ENCODE measurements at regions not wholly inside any gene's neighbourhood (a gene's known extent, or its start where the extent isn't known, plus 50 kb on each side); places are given as distances from the start of the nearest gene placed in this dataset.
"Not testable (repeated sequence)": the region's sequence is repeated elsewhere in the genome, so short reads cannot be mapped to it uniquely, and the experiment has no call there.

DNA sequence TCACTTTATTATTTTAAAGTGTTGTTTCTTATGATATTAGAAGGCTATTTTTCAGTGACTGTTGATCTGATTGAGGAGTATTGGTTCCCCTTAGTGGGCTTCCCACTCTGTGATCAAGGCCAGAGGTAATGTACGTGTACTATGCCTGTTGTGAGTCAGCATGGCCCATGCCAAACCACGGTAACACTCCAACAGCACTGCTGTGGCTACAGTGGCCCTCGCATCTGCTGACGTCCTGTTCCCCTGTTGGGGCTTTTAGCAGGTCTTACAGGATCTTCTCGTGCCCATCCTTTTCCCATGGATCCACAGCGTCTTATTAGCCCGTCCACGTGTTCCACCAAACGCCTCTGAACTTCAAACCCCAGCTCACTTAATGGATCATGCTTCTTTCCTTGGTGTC lies 964.6 kb upstream of the CELF2 start:
- TF ChIP-seq, protein P1, sequence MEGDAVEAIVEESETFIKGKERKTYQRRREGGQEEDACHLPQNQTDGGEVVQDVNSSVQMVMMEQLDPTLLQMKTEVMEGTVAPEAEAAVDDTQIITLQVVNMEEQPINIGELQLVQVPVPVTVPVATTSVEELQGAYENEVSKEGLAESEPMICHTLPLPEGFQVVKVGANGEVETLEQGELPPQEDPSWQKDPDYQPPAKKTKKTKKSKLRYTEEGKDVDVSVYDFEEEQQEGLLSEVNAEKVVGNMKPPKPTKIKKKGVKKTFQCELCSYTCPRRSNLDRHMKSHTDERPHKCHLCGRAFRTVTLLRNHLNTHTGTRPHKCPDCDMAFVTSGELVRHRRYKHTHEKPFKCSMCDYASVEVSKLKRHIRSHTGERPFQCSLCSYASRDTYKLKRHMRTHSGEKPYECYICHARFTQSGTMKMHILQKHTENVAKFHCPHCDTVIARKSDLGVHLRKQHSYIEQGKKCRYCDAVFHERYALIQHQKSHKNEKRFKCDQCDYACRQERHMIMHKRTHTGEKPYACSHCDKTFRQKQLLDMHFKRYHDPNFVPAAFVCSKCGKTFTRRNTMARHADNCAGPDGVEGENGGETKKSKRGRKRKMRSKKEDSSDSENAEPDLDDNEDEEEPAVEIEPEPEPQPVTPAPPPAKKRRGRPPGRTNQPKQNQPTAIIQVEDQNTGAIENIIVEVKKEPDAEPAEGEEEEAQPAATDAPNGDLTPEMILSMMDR (IDR thresholded peaks at IDR 0.05; ENCODE audit: control extremely low read depth, extremely low read depth, low read depth, missing control alignments), result no peak
- no peak for DNase-seq (ENCODE audit: extremely low spot score)
- CTCF ChIA-PET, result interaction anchor here (0.9 kb wide), 1 partner anchor 27 kb away, joined by 4 read pairs; no protein-coding TSS in a partner anchor
- POLR2A ChIA-PET, result no interaction called here

DNA sequence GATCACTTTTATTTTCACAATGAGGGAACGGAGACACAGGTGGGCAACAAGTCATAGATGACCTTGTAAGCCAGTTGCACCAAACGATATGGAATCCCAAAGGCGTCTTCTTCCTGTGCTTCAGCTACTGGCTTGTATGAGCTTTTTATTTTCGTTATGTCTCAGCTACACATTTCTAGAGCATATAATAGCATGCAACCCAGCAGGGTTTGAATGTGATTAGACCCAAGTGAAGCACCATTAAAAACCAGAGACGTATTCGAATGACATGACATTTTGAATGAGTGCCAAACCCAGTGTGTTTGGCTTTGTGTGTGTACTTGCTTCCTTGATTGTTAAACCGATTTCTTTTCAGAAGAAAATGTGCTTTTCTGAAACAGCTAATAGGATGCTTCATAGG lies 963.2 kb upstream of the CELF2 start:
- DNase-seq (ENCODE audit: extremely low spot score), result no peak
- TF ChIP-seq, protein P1 (IDR thresholded peaks at IDR 0.05; ENCODE audit: control extremely low read depth, extremely low read depth, low read depth, missing control alignments), result no peak
- CTCF ChIA-PET, result no interaction called here
- POLR2A ChIA-PET, result no interaction called here

DNA sequence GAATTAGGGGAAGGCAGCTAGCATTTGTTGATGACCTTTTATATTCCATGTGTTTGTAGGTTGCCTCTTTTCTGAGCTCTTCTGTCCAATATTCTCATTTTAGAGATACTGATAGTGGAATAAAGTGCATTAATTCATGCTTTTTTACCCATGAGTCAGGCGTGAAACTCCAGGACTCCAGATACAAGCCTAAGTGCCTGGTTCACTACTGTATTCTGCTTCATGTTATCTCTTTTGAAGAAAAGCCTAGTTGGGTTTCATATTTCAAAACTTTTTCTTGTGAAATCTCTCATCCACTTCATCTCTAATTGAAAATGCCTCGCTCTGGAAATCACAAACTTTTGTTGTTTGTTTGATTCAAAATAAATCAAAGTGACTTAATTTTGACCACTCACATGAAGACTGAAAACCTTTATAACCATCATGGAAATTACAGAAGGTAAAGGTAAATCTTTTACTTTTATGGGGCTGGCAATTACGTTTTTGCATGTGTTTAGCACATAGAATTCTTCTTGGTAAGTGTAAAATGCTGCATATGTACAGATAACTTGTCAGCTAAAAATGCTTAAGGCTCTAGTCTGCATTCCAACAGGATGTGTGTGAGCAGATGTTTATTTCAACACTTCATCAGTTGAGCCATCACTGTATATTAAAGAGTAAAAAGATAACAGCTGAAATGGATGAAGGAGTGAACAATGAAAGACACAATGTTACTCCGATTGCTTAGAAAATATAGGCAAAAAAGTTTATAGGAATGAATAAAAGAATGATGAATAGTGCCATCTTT lies 961.8 kb upstream of the CELF2 start:
- ChIA-PET POLR2A (no interaction called here), CTCF (no interaction called here)
- TF ChIP-seq, protein P1 (IDR thresholded peaks at IDR 0.05; ENCODE audit: control extremely low read depth, extremely low read depth, low read depth, missing control alignments), result no peak
- no peak for DNase-seq (ENCODE audit: extremely low spot score)

DNA sequence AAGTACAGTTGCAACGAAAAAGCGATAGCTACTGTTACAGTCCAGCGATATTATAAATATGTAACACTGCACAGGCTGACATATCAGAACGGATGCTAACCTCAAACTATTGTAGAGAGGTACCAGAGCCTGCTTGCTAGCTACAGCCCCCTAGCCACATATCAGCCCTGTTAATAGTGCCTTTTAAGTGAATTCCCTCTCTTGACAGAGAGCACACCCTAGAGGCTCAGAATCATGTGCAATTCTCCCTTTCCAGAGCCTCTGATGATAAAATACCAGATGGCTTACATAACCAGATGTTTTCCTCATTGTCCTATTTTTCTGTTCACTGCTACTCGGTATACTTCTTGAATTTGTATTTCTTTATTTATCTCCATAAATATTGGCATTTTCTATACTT lies 960.7 kb upstream of the CELF2 start:
- CTCF ChIA-PET, result no interaction called here
- TF ChIP-seq, protein P1 (IDR thresholded peaks at IDR 0.05; ENCODE audit: control extremely low read depth, extremely low read depth, low read depth, missing control alignments), result no peak
- POLR2A ChIA-PET, result no interaction called here
- no peak for DNase-seq (ENCODE audit: extremely low spot score)

DNA sequence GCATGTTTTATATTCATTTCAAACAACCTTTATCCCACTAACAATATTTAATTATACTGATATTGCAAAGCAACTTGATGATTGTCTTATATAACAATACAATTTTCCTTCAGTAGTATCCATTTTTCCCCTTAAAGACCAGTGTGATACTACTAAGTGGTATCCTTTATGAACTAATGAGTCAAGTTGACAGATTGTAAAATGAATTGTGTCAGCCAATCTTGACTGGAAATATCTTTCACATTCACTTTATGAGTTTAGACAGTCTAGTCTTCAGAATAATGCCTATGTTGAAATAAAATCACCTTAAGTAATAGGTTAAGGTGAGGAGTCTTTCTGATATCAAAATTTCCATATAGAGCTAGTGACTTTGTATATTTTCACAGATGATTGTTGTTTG lies 950.0 kb upstream of the CELF2 start:
- DNase-seq (ENCODE audit: extremely low spot score), result no peak
- TF ChIP-seq, protein P1 (IDR thresholded peaks at IDR 0.05; ENCODE audit: control extremely low read depth, extremely low read depth, low read depth, missing control alignments), result no peak
- ChIA-PET POLR2A (no interaction called here), CTCF (no interaction called here)

DNA sequence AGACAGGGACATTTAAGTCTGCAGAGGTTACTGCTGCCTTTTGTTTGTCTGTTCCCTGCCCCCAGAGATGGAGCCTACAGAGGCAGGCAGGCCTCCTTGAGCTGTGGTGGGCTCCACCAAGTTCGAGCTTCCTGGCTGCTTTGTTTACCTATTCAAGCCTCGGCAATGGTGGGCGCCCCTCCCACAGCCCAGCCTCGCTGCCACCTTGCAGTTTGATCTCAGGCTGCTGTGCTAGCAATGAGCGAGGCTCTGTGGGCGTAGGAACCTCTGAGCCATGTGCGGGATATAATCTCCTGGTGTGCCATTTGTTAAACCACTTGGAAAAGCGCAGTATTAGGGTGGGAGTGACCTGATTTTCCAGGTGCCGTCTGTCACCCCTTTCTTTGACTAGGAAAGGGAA lies 942.8 kb upstream of the CELF2 start:
- CTCF ChIA-PET; DNase-seq (ENCODE audit: extremely low spot score); POLR2A ChIA-PET: not testable (repeated sequence)

DNA sequence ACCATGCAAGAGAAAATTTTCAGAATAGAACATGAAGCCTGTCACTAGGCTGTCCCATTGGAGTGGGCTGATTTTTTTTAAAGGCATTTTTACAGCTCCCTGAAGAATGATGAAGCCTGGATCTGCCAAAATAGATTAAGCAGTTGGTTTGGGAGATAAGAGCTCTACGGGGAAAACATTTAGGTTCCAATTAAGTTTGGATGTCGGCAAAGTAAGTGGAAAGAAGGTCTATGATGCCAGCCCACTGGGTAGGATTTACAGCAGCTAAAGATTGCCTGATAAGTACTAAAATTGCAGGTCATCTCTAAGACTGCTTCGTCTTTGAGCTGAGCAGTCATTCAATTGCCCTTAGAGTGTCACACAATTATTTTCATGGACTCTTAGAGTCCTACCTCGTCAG lies 939.2 kb upstream of the CELF2 start:
- TF ChIP-seq, protein P1 (IDR thresholded peaks at IDR 0.05; ENCODE audit: control extremely low read depth, extremely low read depth, low read depth, missing control alignments), result no peak
- POLR2A ChIA-PET, result no interaction called here
- CTCF ChIA-PET, result no interaction called here
- DNase-seq (ENCODE audit: extremely low spot score), result no peak
